GM19238 (cell line): ENCODE measurements at regions not wholly inside any gene's neighbourhood (a gene's known extent, or its start where the extent isn't known, plus 50 kb on each side); places are given as distances from the start of the nearest gene placed in this dataset.
"Not testable (repeated sequence)": the region's sequence is repeated elsewhere in the genome, so short reads cannot be mapped to it uniquely, and the experiment has no call there.

Source experiments
- DNase-seq: peaks from one replicate; pipeline ENCODE4 v3.0.0; 2011; ENCODE audit warnings: low spot score; ENCODE audit not compliant: insufficient read length

GRCh38 chr4:60846678-60847077 lies 353.4 kb upstream of the ADGRL3 start:
- no peak for DNase-seq

- DNase-seq: no peak
These were observed 352.5 kb upstream of the ADGRL3 start for GRCh38 chr4:60847614-60848013.

GRCh38 chr4:60857130-60857753 lies 342.9 kb upstream of the ADGRL3 start:
- no peak for DNase-seq

GRCh38 chr4:60863442-60863841 lies 336.7 kb upstream of the ADGRL3 start:
- DNase-seq: no peak

- DNase-seq: no peak
These were observed 334.9 kb upstream of the ADGRL3 start for GRCh38 chr4:60865273-60865672.

DNA sequence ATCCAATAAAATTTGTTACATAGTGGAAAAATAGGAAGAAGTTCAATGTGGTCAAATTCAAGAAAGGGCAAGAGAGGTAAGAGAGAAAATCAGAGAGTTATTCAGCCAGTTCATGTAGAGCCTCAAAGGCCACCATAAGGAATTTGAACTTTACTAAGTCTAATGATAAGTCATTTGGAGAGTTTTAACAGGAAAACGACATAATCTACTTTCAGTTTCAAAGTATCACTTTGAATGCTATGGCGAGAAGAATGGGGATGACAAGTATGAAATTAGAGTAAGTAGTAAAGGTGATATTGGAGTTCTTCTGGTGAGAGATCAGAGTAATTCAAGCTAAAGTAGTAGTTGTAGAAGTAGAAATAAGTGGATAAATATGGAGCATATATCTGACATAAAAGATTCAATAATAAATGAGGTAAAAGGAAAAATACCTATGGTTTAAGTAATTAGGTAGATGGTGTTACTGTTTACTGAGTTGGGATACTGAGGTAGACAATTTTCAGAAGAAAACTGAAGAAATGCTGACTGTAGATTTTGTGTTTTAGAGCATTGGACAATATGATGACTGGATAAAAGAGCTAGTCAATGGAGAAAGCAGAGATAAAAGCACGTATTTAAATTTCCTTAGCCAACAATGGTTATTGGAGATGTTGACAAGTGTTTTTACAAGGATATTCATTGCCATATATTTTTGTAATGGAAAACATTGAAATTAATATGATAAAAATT lies 331.7 kb upstream of the ADGRL3 start:
- DNase-seq: no peak

DNA sequence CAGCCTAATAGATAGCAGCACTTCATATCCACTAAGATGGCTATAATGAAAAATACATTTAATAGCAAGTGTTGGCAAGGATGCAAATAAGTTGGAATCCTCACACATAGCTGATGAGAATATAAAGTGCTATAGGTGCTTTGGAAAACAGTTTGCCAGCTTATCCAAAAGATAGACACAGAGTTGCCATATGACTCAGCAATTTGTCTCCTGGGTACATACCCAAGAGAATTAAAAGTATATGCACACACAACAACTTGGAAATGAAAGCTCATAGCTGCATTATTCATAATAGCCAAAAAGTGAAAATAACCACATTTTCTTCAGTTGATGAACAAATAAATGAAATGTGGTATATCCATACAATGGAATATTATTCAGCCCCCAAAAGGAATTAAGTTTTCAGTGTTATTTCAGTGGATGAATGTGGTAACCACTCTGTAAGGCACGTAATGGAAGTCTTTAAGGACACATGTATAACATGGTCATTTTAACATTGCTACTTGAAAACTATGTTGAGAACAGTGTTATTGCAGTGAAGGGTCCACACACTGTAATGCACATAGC lies 320.9 kb upstream of the ADGRL3 start:
- DNase-seq: no peak

GRCh38 chr4:60884587-60884986 lies 315.5 kb upstream of the ADGRL3 start:
- no peak for DNase-seq

GRCh38 chr4:60885011-60885410 lies 315.1 kb upstream of the ADGRL3 start:
- no peak for DNase-seq

- no peak for DNase-seq
These were observed 309.4 kb upstream of the ADGRL3 start for GRCh38 chr4:60890743-60891142.

DNA sequence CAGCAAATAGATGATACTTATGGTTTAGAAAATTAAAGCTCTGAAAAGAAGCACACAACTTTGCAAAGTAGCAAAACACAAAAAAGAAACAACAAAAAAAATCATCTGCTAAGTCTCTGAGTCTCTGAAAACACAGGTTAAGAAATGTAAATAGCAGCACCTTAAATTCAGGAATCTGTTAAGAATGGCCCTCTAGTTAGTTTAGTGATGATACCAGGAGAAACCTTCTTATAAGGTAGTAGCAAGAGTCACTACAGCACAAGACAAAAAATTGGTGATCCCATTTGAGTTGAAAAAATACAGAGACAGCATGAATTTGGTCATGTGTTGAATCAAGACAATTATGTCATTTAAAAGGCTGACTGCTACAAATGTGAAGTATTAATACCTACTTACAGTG lies 308.2 kb upstream of the ADGRL3 start:
- DNase-seq: no peak

- no peak for DNase-seq
These were observed 302.7 kb upstream of the ADGRL3 start for GRCh38 chr4:60897415-60897814.

GRCh38 chr4:60905162-60905561 lies 295.0 kb upstream of the ADGRL3 start:
- no peak for DNase-seq

GRCh38 chr4:60911127-60911526 lies 289.0 kb upstream of the ADGRL3 start:
- DNase-seq: no peak

DNA sequence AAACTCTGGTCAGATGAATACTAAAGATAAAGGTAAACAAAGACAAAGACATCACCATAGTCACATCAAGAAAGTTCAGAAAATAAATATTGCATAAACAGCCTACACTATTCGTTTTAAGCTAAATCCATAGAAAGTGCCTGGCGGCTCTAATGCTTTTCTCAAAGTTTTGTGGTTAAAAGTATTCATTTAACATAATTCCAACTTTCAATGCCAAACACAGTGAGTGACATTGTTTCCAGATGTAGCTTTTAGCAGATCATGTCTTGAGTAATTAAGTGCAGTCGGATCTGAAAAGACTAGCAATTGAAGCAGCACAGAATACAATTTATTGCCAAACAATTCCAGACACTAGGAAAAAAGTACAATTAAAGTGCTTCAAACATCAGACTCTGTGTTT lies 287.1 kb upstream of the ADGRL3 start:
- DNase-seq: no peak

GRCh38 chr4:60913671-60914070 lies 286.5 kb upstream of the ADGRL3 start:
- no peak for DNase-seq

DNA sequence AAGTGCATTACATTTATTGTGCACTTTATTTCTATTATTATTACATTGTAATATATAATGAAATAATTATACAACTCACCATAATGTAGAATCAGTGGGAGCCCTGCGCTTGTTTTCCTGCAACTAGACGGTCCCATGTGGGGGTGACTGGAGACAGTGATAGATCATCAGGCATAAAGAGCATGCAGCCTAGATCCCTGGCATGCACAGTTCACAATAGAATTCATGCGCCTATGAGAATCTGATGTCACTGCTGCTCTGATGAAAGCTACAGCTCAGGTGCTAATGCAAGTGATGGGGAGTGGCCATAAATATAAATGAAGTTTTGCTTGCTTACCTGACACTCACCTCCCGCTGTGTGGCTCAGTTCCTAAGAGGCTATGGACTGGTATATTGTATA lies 278.4 kb upstream of the ADGRL3 start:
- not testable (repeated sequence) for DNase-seq

- DNase-seq: no peak
These were observed 277.1 kb upstream of the ADGRL3 start for GRCh38 chr4:60923075-60923474.

DNA sequence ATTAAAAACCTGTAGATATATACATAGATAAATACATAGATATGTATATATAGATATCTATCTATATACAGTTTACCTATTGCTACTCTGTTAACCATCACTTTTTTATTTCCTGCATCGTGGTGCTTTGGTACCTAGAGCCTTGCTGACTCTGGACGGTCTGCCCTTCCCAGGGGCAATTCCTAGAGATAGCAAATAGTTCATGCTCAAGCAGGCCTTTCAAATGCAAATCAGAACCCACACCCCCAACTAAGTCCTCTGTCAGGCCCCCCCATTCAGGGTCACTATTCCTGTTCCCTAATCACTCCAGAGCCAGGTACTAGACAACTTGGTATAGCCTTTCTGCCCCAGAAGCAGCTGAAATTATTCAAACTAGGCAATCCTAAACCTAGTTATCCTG lies 273.5 kb upstream of the ADGRL3 start:
- DNase-seq: no peak

DNA sequence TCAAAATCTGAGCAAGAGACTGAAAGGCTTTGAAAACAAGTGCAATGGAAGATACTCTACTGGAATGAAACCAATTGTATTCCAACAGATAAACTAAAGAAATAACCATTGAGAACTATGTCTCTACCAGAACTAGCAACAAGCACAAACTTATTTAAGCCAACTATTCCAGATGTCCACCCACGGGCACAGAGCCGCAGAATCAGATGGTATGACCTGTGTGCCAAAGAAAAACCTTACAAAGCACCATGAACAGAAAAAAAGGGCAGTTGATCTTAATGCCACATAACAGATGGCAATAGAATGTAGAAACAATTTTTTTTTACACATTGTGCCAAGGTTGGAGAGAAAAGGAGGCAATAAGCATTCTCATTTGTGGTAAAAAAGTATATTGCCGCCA lies 269.3 kb upstream of the ADGRL3 start:
- DNase-seq: no peak

DNA sequence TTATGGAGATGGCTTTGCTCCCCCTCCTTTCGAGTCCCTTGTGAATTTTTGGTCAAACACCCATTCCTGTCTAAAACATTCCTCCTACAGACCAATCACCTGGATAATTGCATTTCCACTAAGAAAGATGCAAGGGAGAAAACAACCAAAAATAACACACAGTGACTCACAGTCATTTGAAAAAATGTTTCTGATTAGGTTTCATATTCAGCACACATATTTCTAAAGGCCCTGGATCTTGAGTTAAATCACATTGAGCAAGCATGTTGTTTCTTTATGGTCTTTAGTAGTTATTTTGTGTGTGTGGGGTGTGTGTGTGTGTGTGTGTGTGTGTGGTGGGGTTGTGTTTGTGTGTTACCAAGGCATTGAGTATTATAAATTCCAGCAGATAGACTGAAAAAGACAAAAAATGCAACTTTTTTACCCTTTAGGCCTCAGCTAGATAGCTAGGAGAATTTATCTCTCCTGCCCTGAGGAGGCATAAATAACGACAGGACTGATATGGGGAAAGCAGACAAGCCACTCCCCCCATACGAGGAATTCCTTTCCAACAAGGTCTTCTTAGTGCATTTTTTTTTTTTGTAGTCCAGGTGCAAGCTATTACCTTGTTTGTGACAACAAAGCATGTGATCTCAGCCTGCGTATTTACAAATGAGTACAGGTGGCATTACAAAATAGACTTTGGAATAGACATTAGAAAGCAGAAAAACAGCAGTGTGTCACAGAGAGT lies 265.4 kb upstream of the ADGRL3 start:
- no peak for DNase-seq

GRCh38 chr4:60938181-60938580 lies 261.9 kb upstream of the ADGRL3 start:
- no peak for DNase-seq
